ENCODE measurements at regions not wholly inside any gene's neighbourhood (a gene's known extent, or its start where the extent isn't known, plus 50 kb on each side); places are given as distances from the start of the nearest gene placed in this dataset.

GRCh38 chrX:45766981-45767501, 566.4 kb upstream of the DIPK2B start:
- DNase-seq = no peak

GRCh38 chrX:45765767-45766166, 565.1 kb upstream of the DIPK2B start:
- DNase-seq = no peak

GRCh38 chrX:45765281-45765680, 564.6 kb upstream of the DIPK2B start:
- DNase-seq = no peak

GRCh38 chrX:45762699-45763647, 562.3 kb upstream of the DIPK2B start:
- DNase-seq = no peak

GRCh38 chrX:45761920-45762319, 561.2 kb upstream of the DIPK2B start:
- DNase-seq = no peak

- no peak for DNase-seq
Measured at GRCh38 chrX:45760187-45760742, 559.6 kb upstream of the DIPK2B start.

GRCh38 chrX:45758738-45759397, 558.2 kb upstream of the DIPK2B start:
- DNase-seq = no peak

- DNase-seq = no peak
Measured at GRCh38 chrX:45758319-45758718, 557.6 kb upstream of the DIPK2B start.

GRCh38 chrX:45757272-45757671, 556.6 kb upstream of the DIPK2B start:
- no peak for DNase-seq

- peak; percentile 39 for DNase-seq
Measured at GRCh38 chrX:45756557-45756956, 555.9 kb upstream of the DIPK2B start.

- no peak for DNase-seq
Measured at GRCh38 chrX:45755703-45756102, 555.0 kb upstream of the DIPK2B start.

- DNase-seq = no peak
Measured at GRCh38 chrX:45751156-45751555, 550.5 kb upstream of the DIPK2B start.

GRCh38 chrX:45750639-45751038, 550.0 kb upstream of the DIPK2B start:
- no peak for DNase-seq

- no peak for DNase-seq
Measured at GRCh38 chrX:45749375-45749774, 548.7 kb upstream of the DIPK2B start.

GRCh38 chrX:45748369-45748774, 547.7 kb upstream of the DIPK2B start:
- DNase-seq = no peak

- DNase-seq = no peak
Measured at GRCh38 chrX:45747905-45748304, 547.2 kb upstream of the DIPK2B start.

- no peak for DNase-seq
Measured at GRCh38 chrX:45745479-45745878, 544.8 kb upstream of the DIPK2B start.

GRCh38 chrX:45743906-45744625, 543.4 kb upstream of the DIPK2B start:
- DNase-seq = no peak

GRCh38 chrX:45743081-45743533, 542.4 kb upstream of the DIPK2B start:
- DNase-seq = no peak

GRCh38 chrX:45740291-45740690, 539.6 kb upstream of the DIPK2B start:
- no peak for DNase-seq

- peak; percentile 24 for DNase-seq
Measured at GRCh38 chrX:45735571-45735970, 534.9 kb upstream of the DIPK2B start.

GRCh38 chrX:45731448-45731847, 530.8 kb upstream of the DIPK2B start:
- DNase-seq = no peak

GRCh38 chrX:45727761-45728160, 527.1 kb upstream of the DIPK2B start:
- DNase-seq = no peak
